Osteoblast (primary cell): ENCODE measurements at regions not wholly inside any gene's neighbourhood (a gene's known extent, or its start where the extent isn't known, plus 50 kb on each side); places are given as distances from the start of the nearest gene placed in this dataset.

Experiments used
- DNase-seq: peaks from one replicate; pipeline ENCODE4 v3.0.0; 2011; ENCODE audit warnings: low spot score, mixed read lengths; ENCODE audit not compliant: insufficient read length; ENCODE audit errors: missing footprints
- H2AFZ ChIP-seq: 2 replicates; pipeline ENCODE4 v1.6.0; 2011; ENCODE audit warnings: mild to moderate bottlenecking, low read length
- H3K27ac ChIP-seq: 2 replicates; pipeline ENCODE4 v1.5.1; 2011; ENCODE audit warnings: mild to moderate bottlenecking, low read depth, low read length, moderate library complexity
- H3K27me3 ChIP-seq: 2 replicates; pipeline ENCODE4 v1.6.0; 2012; ENCODE audit warnings: mild to moderate bottlenecking, control low read depth, inconsistent platforms, low read length, moderate library complexity; ENCODE audit not compliant: insufficient read depth
- H3K36me3 ChIP-seq: 2 replicates; pipeline ENCODE4 v1.5.1; 2011; ENCODE audit warnings: mild to moderate bottlenecking, low read length, control low read depth, moderate library complexity; ENCODE audit not compliant: insufficient read depth
- H3K4me1 ChIP-seq: 2 replicates; pipeline ENCODE4 v1.5.1; 2011; ENCODE audit warnings: mild to moderate bottlenecking, low read length, control low read depth, moderate library complexity; ENCODE audit not compliant: insufficient read depth
- H3K4me2 ChIP-seq: 2 replicates; pipeline ENCODE4 v1.6.0; 2011; ENCODE audit warnings: mild to moderate bottlenecking, low read length; ENCODE audit not compliant: insufficient read depth
- H3K4me3 ChIP-seq: fragments of 200-600 bp; sonication (generic); 3 replicates; pipeline ENCODE4 v1.5.1; 2012; ENCODE audit warnings: mild to moderate bottlenecking, low read length, inconsistent platforms; ENCODE audit not compliant: insufficient read depth
- H3K79me2 ChIP-seq: 2 replicates; pipeline ENCODE4 v1.6.0; 2012; ENCODE audit warnings: mild to moderate bottlenecking, low read length, control low read depth, inconsistent platforms; ENCODE audit not compliant: insufficient read depth
- H3K9me3 ChIP-seq: 2 replicates; pipeline ENCODE4 v1.5.1; 2011; ENCODE audit warnings: low read depth, low read length, control low read depth
- H4K20me1 ChIP-seq: 2 replicates; pipeline ENCODE4 v1.6.0; 2012; ENCODE audit warnings: mild to moderate bottlenecking, low read length, control low read depth; ENCODE audit not compliant: insufficient read depth
- CTCF ChIP-seq: IDR thresholded peaks from 2 replicates; pipeline ENCODE4 v1.5.1; 2011; ENCODE audit warnings: mild to moderate bottlenecking, low read depth, low read length, moderate library complexity; ENCODE audit errors: extremely low read depth

- Histone ChIP-seq H3K27me3 (no peaks in the 10 kb centered on the region), H3K4me2 (no peak overlapping the region), H2AFZ (peak overlapping the region; percentile 9), H3K79me2 (no peaks in the 10 kb centered on the region), H4K20me1 (no peaks in the 10 kb centered on the region), H3K4me1 (peaks cover 3% of the 10 kb centered on the region), H3K27ac (no peak overlapping the region), H3K36me3 (no peaks in the 10 kb centered on the region), H3K4me3 (no peak overlapping the region), H3K9me3 (no peaks in the 10 kb centered on the region)
- no peak for DNase-seq
- no peak for TF ChIP-seq CTCF
Observed at GRCh38 chr9:115548609-115549260, 430.8 kb upstream of the TNC start.

- Histone ChIP-seq H3K79me2 (no peaks in the 10 kb centered on the region), H4K20me1 (no peaks in the 10 kb centered on the region), H3K9me3 (peaks cover 1% of the 10 kb centered on the region), H3K27me3 (no peaks in the 10 kb centered on the region), H3K27ac (no peak overlapping the region), H3K4me2 (no peak overlapping the region), H3K4me3 (no peak overlapping the region), H3K36me3 (no peaks in the 10 kb centered on the region), H3K4me1 (peaks cover 3% of the 10 kb centered on the region), H2AFZ (no peak overlapping the region)
- TF ChIP-seq CTCF: no peak
- no peak for DNase-seq
Observed at GRCh38 chr9:115551396-115551795, 433.4 kb upstream of the TNC start.

GRCh38 chr9:115553060-115553773 is 435.3 kb upstream of the TNC start:
- Histone ChIP-seq H3K36me3 (no peaks in the 10 kb centered on the region), H3K27ac (no peak overlapping the region), H3K4me1 (peaks cover 3% of the 10 kb centered on the region), H4K20me1 (no peaks in the 10 kb centered on the region), H3K4me2 (no peak overlapping the region), H3K27me3 (no peaks in the 10 kb centered on the region), H3K4me3 (no peak overlapping the region), H3K79me2 (no peaks in the 10 kb centered on the region), H2AFZ (no peak overlapping the region), H3K9me3 (peaks cover 3% of the 10 kb centered on the region)
- TF ChIP-seq CTCF: no peak
- DNase-seq: no peak

- Histone ChIP-seq H4K20me1 (no peaks in the 10 kb centered on the region), H2AFZ (no peak overlapping the region), H3K4me2 (no peak overlapping the region), H3K36me3 (no peaks in the 10 kb centered on the region), H3K4me1 (no peaks in the 10 kb centered on the region), H3K27me3 (no peaks in the 10 kb centered on the region), H3K27ac (no peak overlapping the region), H3K9me3 (peaks cover 3% of the 10 kb centered on the region), H3K79me2 (no peaks in the 10 kb centered on the region), H3K4me3 (no peak overlapping the region)
- DNase-seq: no peak
- TF ChIP-seq CTCF: no peak
Observed at GRCh38 chr9:115556432-115556831, 438.5 kb upstream of the TNC start.
